ENCODE measurements at regions not wholly inside any gene's neighbourhood (a gene's known extent, or its start where the extent isn't known, plus 50 kb on each side); places are given as distances from the start of the nearest gene placed in this dataset.

DNA sequence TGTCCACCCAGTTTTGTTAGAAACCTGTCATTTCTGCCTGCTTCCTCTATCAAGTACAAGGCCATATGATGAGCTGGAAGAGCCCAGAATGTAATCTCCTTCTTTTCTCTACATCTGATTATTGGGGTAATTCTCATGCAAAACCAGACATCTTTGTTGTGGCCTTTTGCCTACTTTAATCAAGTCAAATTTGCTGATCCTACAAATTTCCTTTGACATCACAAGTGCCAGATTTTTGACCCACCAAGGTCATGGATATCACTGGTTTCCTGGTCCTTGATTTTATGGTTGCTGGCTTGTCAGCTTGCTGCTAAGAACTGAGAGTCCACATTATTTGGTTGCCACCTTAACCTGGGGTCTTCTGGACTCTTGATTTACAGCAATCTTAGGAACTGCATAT is 336.1 kb downstream of the TFEC start:
- intact Hi-C loops (cut with micrococcal nuclease), result no loop called here
- no peak overlapping the region for H3K4me3 ChIP-seq (replicated peaks in 1 of 3; ENCODE audit: insufficient read depth in 1 of 3, low read depth in 1 of 3, low read length in 3 of 3)
- no peaks in the 10 kb centered on the region for H3K9me1 ChIP-seq (replicated peaks; ENCODE audit: control insufficient read depth, extremely low read depth, insufficient read depth, low read length)
- H3K9ac ChIP-seq (replicated peaks; ENCODE audit: extremely low read depth, insufficient read depth, low read length), result no peak overlapping the region
- no peak overlapping the region for H3K4me2 ChIP-seq (ENCODE audit: insufficient read depth, low read length)
- no TSS peak for BruUV-seq (replicated peaks)
- H3K27me3 ChIP-seq (ENCODE audit: control insufficient read depth in 2 of 2, insufficient read depth in 2 of 2, low read length in 2 of 2), result no peaks in the 10 kb centered on the region
- no peak for FAIRE-seq
- H3K9me3 ChIP-seq (replicated peaks; ENCODE audit: control insufficient read depth, insufficient read depth, low read length), result no peaks in the 10 kb centered on the region
- no peaks in the 10 kb centered on the region for H3K4me1 ChIP-seq (ENCODE audit: control insufficient read depth, extremely low read depth, insufficient read depth, low read length)
- no peak overlapping the region for H3K27ac ChIP-seq (ENCODE audit: insufficient read depth, low read depth, low read length)
- dilution Hi-C loops (cut with MboI; ENCODE audit: extremely low pct_ligation_motif_present, low sequenced_read_pairs), result no loop called here
- POLR2A ChIA-PET, result no interaction called here
- no peaks in the 10 kb centered on the region for H3K36me3 ChIP-seq (ENCODE audit: control insufficient read depth in 2 of 2, extremely low read depth in 1 of 2, insufficient read depth in 2 of 2, low read length in 2 of 2)
- no peak overlapping the region for H2AFZ ChIP-seq (ENCODE audit: low read depth, low read length)
- H4K20me1 ChIP-seq (replicated peaks; ENCODE audit: control insufficient read depth, extremely low read depth, insufficient read depth, low read length), result no peaks in the 10 kb centered on the region
- no peaks in the 10 kb centered on the region for H3K79me2 ChIP-seq (ENCODE audit: control insufficient read depth, insufficient read depth, low read length)
- TF ChIP-seq MAX (IDR thresholded peaks at IDR 0.05; ENCODE audit: insufficient read depth, insufficient read length), result no peak
- no peak for TF ChIP-seq MYC (IDR thresholded peaks at IDR 0.05; ENCODE audit: low read depth, low read length)
- no peak for TF ChIP-seq EZH2 (IDR thresholded peaks at IDR 0.05; ENCODE audit: borderline replicate concordance, low read depth, low read length, severe bottlenecking)
- TF ChIP-seq GATA2 (IDR thresholded peaks at IDR 0.05; ENCODE audit: insufficient read depth, insufficient read length, low read depth, low read length), result no peak
- no peak for TF ChIP-seq FOS (IDR thresholded peaks at IDR 0.05; ENCODE audit: borderline replicate concordance, insufficient read depth, low read length)
- no peak for TF ChIP-seq POLR2A (IDR thresholded peaks at IDR 0.05; ENCODE audit: low read depth, low read length)
- TF ChIP-seq JUN (IDR thresholded peaks at IDR 0.05; ENCODE audit: borderline replicate concordance, insufficient read depth, insufficient read length, low read depth), result no peak
- TF ChIP-seq POLR2AphosphoS5 (IDR thresholded peaks at IDR 0.05; ENCODE audit: insufficient read depth, low read depth, low read length), result no peak
- no peak for TF ChIP-seq CTCF (IDR thresholded peaks at IDR 0.05; ENCODE audit: extremely low read depth in 1 of 2, insufficient read depth in 1 of 2, low read depth in 1 of 2, low read length in 2 of 2)
- DNase-seq (ENCODE audit: low read depth, low spot score), result no peak
- CTCF ChIA-PET, result no interaction called here

All from endothelial cell of umbilical vein (primary cell).